ENCODE measurements at regions not wholly inside any gene's neighbourhood (a gene's known extent, or its start where the extent isn't known, plus 50 kb on each side); places are given as distances from the start of the nearest gene placed in this dataset.

DNA sequence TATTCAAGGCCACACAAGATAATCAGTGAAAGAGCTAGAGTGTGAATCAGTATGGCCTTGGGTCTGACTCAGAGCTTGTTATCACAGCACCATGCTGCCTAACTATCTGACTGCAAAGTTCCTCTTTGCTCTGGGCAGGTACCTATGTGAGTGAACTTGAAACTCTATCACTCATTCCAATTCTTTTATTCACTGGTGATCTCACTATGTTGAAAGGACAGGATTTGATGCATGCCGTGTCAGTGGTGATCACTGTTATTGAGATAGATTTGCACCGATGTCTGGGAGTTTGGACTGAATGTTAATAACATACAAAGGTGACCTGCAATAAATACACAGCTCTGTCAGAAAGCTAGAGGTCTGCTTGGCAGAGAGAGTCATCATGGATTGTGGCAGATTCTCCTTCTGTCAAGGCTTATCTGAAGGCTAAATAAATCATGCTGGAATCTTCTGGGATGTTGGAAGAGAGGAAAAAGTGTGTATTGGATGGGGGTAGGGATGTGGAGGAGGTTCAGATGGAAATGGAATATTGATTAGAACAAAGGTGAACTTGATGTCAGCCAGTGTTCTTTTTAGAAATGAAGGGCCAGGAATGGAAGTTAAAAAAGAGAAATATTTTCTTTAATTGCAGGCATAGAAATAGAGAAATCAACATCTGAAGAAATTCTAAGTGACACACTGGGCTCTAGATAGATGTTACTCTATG is 91.8 kb upstream of the TNC start:
- no peak overlapping the region for H3K4me3 ChIP-seq (ENCODE audit: low read length)
- DNase-seq (ENCODE audit: low read depth): no peak
- TF ChIP-seq, protein P1, sequence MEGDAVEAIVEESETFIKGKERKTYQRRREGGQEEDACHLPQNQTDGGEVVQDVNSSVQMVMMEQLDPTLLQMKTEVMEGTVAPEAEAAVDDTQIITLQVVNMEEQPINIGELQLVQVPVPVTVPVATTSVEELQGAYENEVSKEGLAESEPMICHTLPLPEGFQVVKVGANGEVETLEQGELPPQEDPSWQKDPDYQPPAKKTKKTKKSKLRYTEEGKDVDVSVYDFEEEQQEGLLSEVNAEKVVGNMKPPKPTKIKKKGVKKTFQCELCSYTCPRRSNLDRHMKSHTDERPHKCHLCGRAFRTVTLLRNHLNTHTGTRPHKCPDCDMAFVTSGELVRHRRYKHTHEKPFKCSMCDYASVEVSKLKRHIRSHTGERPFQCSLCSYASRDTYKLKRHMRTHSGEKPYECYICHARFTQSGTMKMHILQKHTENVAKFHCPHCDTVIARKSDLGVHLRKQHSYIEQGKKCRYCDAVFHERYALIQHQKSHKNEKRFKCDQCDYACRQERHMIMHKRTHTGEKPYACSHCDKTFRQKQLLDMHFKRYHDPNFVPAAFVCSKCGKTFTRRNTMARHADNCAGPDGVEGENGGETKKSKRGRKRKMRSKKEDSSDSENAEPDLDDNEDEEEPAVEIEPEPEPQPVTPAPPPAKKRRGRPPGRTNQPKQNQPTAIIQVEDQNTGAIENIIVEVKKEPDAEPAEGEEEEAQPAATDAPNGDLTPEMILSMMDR (conservative IDR thresholded peaks at IDR 0.05; ENCODE audit: low read length): no peak

DNA sequence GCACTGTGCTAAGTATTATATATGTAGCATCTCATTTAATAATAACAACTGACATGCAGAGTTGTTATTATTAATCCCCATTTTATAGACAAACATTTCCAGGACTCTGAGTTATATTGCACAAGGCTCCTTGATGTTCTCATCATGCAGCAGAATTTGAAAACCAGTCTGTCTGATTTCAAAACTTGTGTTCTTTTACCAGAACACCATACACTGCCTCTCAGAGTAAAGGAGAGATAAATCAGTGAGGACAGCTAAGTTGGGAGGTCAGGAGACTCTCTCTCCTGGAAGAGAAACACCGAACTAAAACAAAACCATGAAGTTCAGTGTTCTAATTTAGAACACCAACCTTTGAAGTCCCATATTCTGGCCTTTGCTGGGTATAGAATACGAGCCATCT is 92.7 kb upstream of the TNC start:
- no peak overlapping the region for H3K4me3 ChIP-seq (ENCODE audit: low read length)
- no peak for DNase-seq (ENCODE audit: low read depth)
- TF ChIP-seq, protein P1 (conservative IDR thresholded peaks at IDR 0.05; ENCODE audit: low read length): no peak

DNA sequence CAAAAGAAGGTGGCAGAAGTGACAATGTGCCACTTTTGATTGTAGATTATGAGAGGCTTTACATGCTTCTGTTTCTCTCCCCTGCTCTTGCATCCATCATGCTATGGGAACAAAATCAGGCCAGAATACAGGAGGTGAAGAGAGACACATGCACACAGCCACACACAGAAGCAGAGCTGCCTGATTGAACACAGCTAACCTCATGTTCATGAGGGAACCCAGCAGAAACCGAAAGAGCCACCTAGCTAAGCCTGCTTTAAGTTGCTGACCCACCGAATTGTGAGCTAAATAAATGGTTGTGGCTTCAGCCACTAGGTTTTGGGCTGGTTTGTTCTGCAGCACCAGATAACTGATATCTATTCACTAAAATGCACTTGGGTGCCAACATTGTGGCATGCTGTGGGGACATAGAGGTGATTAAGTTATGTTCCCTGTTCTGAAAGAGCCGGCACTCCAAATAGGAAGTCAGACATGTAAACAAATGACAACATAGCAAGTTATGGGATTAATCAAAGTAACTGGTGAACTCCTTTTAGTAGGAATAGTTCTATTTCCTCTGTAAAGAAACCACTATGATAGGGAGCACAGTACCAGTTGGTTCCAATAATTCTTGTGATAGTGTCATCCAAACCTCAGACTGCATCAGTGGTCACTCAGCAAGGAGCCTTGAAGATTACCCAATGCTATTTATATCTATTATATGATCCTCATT is 93.6 kb upstream of the TNC start:
- peak; percentile 90 for DNase-seq (ENCODE audit: low read depth)
- TF ChIP-seq, protein P1 (conservative IDR thresholded peaks at IDR 0.05; ENCODE audit: low read length): no peak
- no peak overlapping the region for H3K4me3 ChIP-seq (ENCODE audit: low read length)

DNA sequence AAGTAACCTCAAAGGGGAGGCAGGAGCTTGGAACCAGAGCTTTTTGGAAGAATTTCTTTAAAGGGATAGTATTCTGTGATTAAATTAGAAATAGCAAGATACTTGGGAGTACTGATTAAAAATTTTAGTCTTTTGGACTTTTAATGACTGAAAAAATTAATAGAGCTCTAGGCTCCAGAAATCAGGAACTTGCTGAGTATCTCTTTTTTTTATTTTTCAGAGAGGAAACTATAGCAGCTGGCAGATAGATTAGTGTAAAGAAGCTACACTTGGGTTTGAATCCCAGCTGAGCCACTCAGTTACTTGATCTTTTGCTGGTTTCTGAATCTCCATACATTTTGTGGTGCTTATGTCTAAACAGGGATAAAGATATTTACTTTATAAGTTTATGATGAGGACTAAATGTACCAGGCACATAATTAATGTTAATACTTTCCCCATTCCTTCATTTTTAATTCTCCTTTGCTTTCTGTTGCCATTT is 94.2 kb upstream of the TNC start:
- DNase-seq (ENCODE audit: low read depth): no peak
- H3K4me3 ChIP-seq (ENCODE audit: low read length): no peak overlapping the region
- TF ChIP-seq, protein P1 (conservative IDR thresholded peaks at IDR 0.05; ENCODE audit: low read length): no peak

DNA sequence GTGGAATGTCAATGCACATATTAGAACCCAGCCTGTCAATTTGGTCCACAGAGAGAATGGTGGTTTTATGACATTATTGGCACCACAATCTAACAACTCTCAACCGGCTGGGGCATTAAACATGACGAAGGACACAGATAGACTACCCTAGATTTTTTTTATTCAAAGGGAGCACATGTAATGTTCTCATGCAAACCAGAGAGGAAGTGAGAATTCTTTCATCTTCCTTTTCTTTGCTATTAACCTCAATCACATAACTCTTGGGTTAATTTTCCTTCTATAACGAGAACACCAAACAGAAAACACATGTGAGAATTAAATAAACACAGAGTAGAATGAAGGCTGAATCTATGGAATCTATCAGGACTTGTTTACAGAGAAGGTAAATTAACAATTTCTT is 94.9 kb upstream of the TNC start:
- TF ChIP-seq, protein P1 (conservative IDR thresholded peaks at IDR 0.05; ENCODE audit: low read length): no peak
- DNase-seq (ENCODE audit: low read depth): no peak

DNA sequence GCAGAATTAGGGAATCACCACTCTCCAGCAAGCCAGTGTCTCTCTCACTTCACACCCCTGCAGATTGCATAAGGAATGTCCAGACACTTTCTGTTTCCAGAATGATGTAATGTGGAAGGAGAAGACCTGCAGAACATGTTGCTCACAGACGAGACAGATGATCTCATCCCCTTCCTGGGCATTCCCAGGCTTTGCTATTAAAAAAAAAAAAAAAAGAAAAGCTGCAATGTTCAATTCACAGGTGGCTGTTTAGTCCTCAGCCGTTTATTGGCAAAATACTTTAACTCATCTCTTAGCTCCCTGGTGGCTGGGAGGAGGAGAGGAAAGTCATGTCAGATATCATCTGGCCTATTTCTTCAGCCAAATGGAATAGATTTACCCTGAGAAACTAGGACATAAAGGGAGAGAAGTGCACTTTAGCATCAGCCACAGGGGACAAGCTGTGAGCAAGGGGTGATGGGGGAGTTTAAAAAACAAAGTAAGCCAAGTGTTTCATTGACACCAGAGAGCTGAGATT is 95.9 kb upstream of the TNC start:
- peak; percentile 94 for DNase-seq (ENCODE audit: low read depth)

More for the DNA sequence above, 94.9 kb upstream of the TNC start:
- no peak overlapping the region for H3K4me3 ChIP-seq (ENCODE audit: low read length)

More for the DNA sequence above, 95.9 kb upstream of the TNC start:
- TF ChIP-seq, protein P1 (conservative IDR thresholded peaks at IDR 0.05; ENCODE audit: low read length): no peak
- H3K4me3 ChIP-seq (ENCODE audit: low read length): no peak overlapping the region

Data from AG10803 (cell line).